ENCODE measurements at regions not wholly inside any gene's neighbourhood (a gene's known extent, or its start where the extent isn't known, plus 50 kb on each side); places are given as distances from the start of the nearest gene placed in this dataset.

- TF ChIP-seq SETDB1 (IDR thresholded peaks at IDR 0.05; ENCODE audit: insufficient read length, low read length) (no peak), PRDM1 (tag by site-specific recombination; IDR thresholded peaks at IDR 0.05) (no peak), PRDM4 (tag by site-specific recombination; IDR thresholded peaks at IDR 0.05) (no peak), ZNF175 (tag by site-specific recombination; IDR thresholded peaks at IDR 0.05) (no peak), ZNF777 (tag by site-specific recombination; IDR thresholded peaks at IDR 0.05; ENCODE audit: borderline replicate concordance) (no peak), SP3 (tag by site-specific recombination; IDR thresholded peaks at IDR 0.05) (no peak), ZNF362 (tag by site-specific recombination; IDR thresholded peaks at IDR 0.05) (no peak), ZSCAN30 (tag by site-specific recombination; IDR thresholded peaks at IDR 0.05) (no peak), ZSCAN4 (tag by site-specific recombination; IDR thresholded peaks at IDR 0.05) (no peak), BCL11B (tag by site-specific recombination; IDR thresholded peaks at IDR 0.05; ENCODE audit: low read depth) (no peak), KLF9 (tag by site-specific recombination; IDR thresholded peaks at IDR 0.05; ENCODE audit: low read depth) (no peak), FEZF1 (tag by site-specific recombination; IDR thresholded peaks at IDR 0.05) (no peak), PRDM2 (tag by site-specific recombination; IDR thresholded peaks at IDR 0.05; ENCODE audit: borderline replicate concordance) (no peak), PRDM6 (tag by site-specific recombination; IDR thresholded peaks at IDR 0.05) (no peak), ZNF18 (tag by site-specific recombination; IDR thresholded peaks at IDR 0.05) (no peak), ZNF501 (tag by site-specific recombination; IDR thresholded peaks at IDR 0.05) (no peak), ZNF10 (tag by site-specific recombination; IDR thresholded peaks at IDR 0.05) (no peak)
- Histone ChIP-seq H3K36me3 (ENCODE audit: control insufficient read depth in 2 of 2, insufficient read depth in 1 of 2, low read length in 2 of 2) (no peaks in the 10 kb centered on the region), H3K4me3 (ENCODE audit: low read depth, low read length) (no peak overlapping the region), H3K9me3 (ENCODE audit: control insufficient read depth, insufficient read depth, low read depth, low read length) (no peaks in the 10 kb centered on the region), H3K27ac (ENCODE audit: extremely low read depth, low read depth, low read length) (no peak overlapping the region), H3K4me1 (ENCODE audit: control insufficient read depth, insufficient read depth, low read length) (no peaks in the 10 kb centered on the region)
- CTCF ChIA-PET: no interaction called here
- POLR2A ChIA-PET: no interaction called here
These were observed 482.2 kb downstream of the SLITRK5 start for GRCh38 chr13:88153353-88153752.

Measured in HEK293 (cell line).